A549 (cell line): ENCODE measurements at regions not wholly inside any gene's neighbourhood (a gene's known extent, or its start where the extent isn't known, plus 50 kb on each side); places are given as distances from the start of the nearest gene placed in this dataset.

Experiments used
- ATAC-seq, 2 experiments: fragments of 200-7000 bp in 1 of 2; fragments of >200 bp in 1 of 2; cut with Nextera tagmentation in 1 of 2; cut with Tn5 transposase in 1 of 2; 3 replicates each; pipeline versions ENCODE4 v1.8.0 to v1.9.1; 2018 to 2020; ENCODE audit warnings: mild to moderate bottlenecking in 1 of 2, moderate library complexity in 1 of 2
- CTCF ChIA-PET: fragments of 300-600 bp; sonication (Branson Sonifier 250); formaldehyde crosslinking; extraction: SDS; loops from one replicate; lab custom pipeline; 2021; ENCODE audit warnings: antibody characterized with exemption, inconsistent platforms; lab: Yijun Ruan, JAX
- POLR2A ChIA-PET: fragments of 350-600 bp; formaldehyde crosslinking; extraction: SDS; loops from one replicate; lab custom pipeline; 2021; ENCODE audit warnings: antibody characterized with exemption, inconsistent platforms; lab: Yijun Ruan, JAX
- DNase-seq, 2 experiments: peaks; one replicate each; pipeline versions ENCODE4 v3.0.0 to v3.0.0-alpha.2; 2011 to 2016; ENCODE audit warnings: low read depth in 1 of 2, low spot score in 1 of 2
- FAIRE-seq: peaks from 2 replicates; lab custom pipeline; 2011; peaks lifted over from hg19 to GRCh38; lab: Jason Lieb, UNC
- H3K27ac ChIP-seq, 2 experiments: fragments of >200 bp; sonication (Bioruptor Twin); formaldehyde crosslinking; 3 replicates each; pipeline ENCODE4 v1.5.1; 2016 to 2017
- H3K4me1 ChIP-seq: fragments of >200 bp; sonication (Bioruptor Twin); formaldehyde crosslinking; 3 replicates; pipeline ENCODE4 v1.6.1; 2016
- H3K4me2 ChIP-seq: fragments of >200 bp; sonication (Bioruptor Twin); formaldehyde crosslinking; 3 replicates; pipeline ENCODE4 v1.6.1; 2016
- H3K4me3 ChIP-seq: fragments of >200 bp; sonication (Bioruptor Twin); formaldehyde crosslinking; 3 replicates; pipeline ENCODE4 v1.5.1; 2016
- H3K9me3 ChIP-seq: fragments of >200 bp; sonication (Bioruptor Twin); formaldehyde crosslinking; 3 replicates; pipeline ENCODE4 v1.6.1; 2016
- ATOH8 ChIP-seq: fragments of 250-450 bp; sonication (Bioruptor Pico); IDR thresholded peaks from 2 replicates; pipeline ENCODE4 v1.5.0; 2020; ENCODE audit warnings: low read depth, mild to moderate bottlenecking, moderate library complexity
- BHLHE40 ChIP-seq: IDR thresholded peaks from 2 replicates; pipeline ENCODE4 v1.6.1; 2012; ENCODE audit warnings: low read depth, low read length, inconsistent platforms
- CBX8 ChIP-seq: fragments of 200-600 bp; sonication (generic); IDR thresholded peaks from 2 replicates; pipeline ENCODE4 v1.6.1; 2016
- EHMT2 ChIP-seq: fragments of 200-600 bp; sonication (generic); IDR thresholded peaks from 2 replicates; pipeline ENCODE4 v1.6.1; 2016; ENCODE audit warnings: antibody characterized with exemption, low read depth, mild to moderate bottlenecking, moderate library complexity
- ELK1 ChIP-seq: fragments of 150-350 bp; IDR thresholded peaks from 2 replicates; pipeline ENCODE4 v1.6.1; 2014; ENCODE audit warnings: low read depth, mild to moderate bottlenecking, low read length
- EP300 ChIP-seq, 2 experiments: fragments of >200 bp; sonication (Bioruptor Twin); formaldehyde crosslinking; IDR thresholded peaks; 2 replicates in 1 of 2; 3 replicates in 1 of 2; pipeline ENCODE4 v1.6.1; 2016 to 2017
- ESRRA ChIP-seq: fragments of 150-350 bp; IDR thresholded peaks from 2 replicates; pipeline ENCODE4 v1.6.1; 2014; ENCODE audit warnings: mild to moderate bottlenecking, low read length, borderline replicate concordance
- FOXS1 ChIP-seq: fragments of 250-450 bp; sonication (Bioruptor Pico); IDR thresholded peaks from 2 replicates; pipeline ENCODE4 v1.5.0; 2020; ENCODE audit warnings: mild to moderate bottlenecking, moderate library complexity
- HDAC2 ChIP-seq: fragments of 200-600 bp; sonication (generic); IDR thresholded peaks from 2 replicates; pipeline ENCODE4 v1.6.1; 2016
- HEYL ChIP-seq: fragments of 250-450 bp; sonication (Bioruptor Pico); IDR thresholded peaks from 2 replicates; pipeline ENCODE4 v1.8.0; 2021; ENCODE audit warnings: mild to moderate bottlenecking, moderate library complexity
- HOXB13 ChIP-seq: fragments of 250-450 bp; sonication (Bioruptor Pico); IDR thresholded peaks from 2 replicates; pipeline ENCODE4 v1.5.0; 2020; ENCODE audit warnings: low read depth, mild to moderate bottlenecking, moderate library complexity
- KDM1A ChIP-seq: fragments of 200-600 bp; sonication (generic); IDR thresholded peaks from 2 replicates; pipeline ENCODE4 v1.6.1; 2016; ENCODE audit warnings: low read depth, mild to moderate bottlenecking
- MAFK ChIP-seq: fragments of 450-650 bp; IDR thresholded peaks from 2 replicates; pipeline ENCODE4 v1.6.1; 2014; ENCODE audit not compliant: partially characterized antibody
- MAZ ChIP-seq: fragments of 150-350 bp; IDR thresholded peaks from 2 replicates; pipeline ENCODE4 v1.6.1; 2014; ENCODE audit warnings: antibody characterized with exemption, low read depth, low read length, borderline replicate concordance
- NFE2L2 ChIP-seq: fragments of 150-350 bp; conservative IDR thresholded peaks from 2 replicates; pipeline ENCODE4 v1.6.1; 2014; ENCODE audit warnings: low read length
- NR3C1 ChIP-seq: fragments of >200 bp; sonication (Bioruptor Twin); formaldehyde crosslinking; IDR thresholded peaks from 3 replicates; pipeline ENCODE4 v1.6.1; 2017
- PHF8 ChIP-seq: fragments of 200-600 bp; sonication (generic); IDR thresholded peaks from 2 replicates; pipeline ENCODE4 v1.6.1; 2016; ENCODE audit warnings: low read depth, mild to moderate bottlenecking, antibody characterized with exemption, moderate library complexity, borderline replicate concordance
- POLR2A ChIP-seq: IDR thresholded peaks from 2 replicates; pipeline ENCODE4 v1.6.1; 2012; ENCODE audit warnings: mild to moderate bottlenecking, low read length
- POLR2AphosphoS2 ChIP-seq: conservative IDR thresholded peaks from 2 replicates; pipeline ENCODE4 v1.6.1; 2012; ENCODE audit warnings: low read length, improper control_type of control experiment, inconsistent platforms
- RARB ChIP-seq: fragments of 250-450 bp; sonication (Bioruptor Pico); IDR thresholded peaks from 2 replicates; pipeline ENCODE4 v1.8.0; 2021; ENCODE audit warnings: mild to moderate bottlenecking, moderate library complexity
- RCOR1 ChIP-seq: fragments of 150-350 bp; IDR thresholded peaks from 2 replicates; pipeline ENCODE4 v1.6.1; 2014; ENCODE audit warnings: antibody characterized with exemption, low read length, low read depth
- RFX5 ChIP-seq: fragments of 450-650 bp; IDR thresholded peaks from 2 replicates; pipeline ENCODE4 v1.7.1; 2014; ENCODE audit warnings: antibody characterized with exemption, mild to moderate bottlenecking, moderate library complexity
- USF2 ChIP-seq: fragments of 450-650 bp; IDR thresholded peaks from 2 replicates; pipeline ENCODE4 v1.6.1; 2014; ENCODE audit warnings: antibody characterized with exemption
- ZFP36 ChIP-seq: fragments of 450-650 bp; IDR thresholded peaks from 2 replicates; pipeline ENCODE4 v1.6.1; 2014; ENCODE audit warnings: borderline replicate concordance; ENCODE audit not compliant: partially characterized antibody
- ZNF302 ChIP-seq: fragments of 250-450 bp; sonication (Bioruptor Pico); IDR thresholded peaks from 2 replicates; pipeline ENCODE4 v1.9.0; 2021; ENCODE audit warnings: inconsistent platforms, mild to moderate bottlenecking, moderate library complexity
- ZSCAN20 ChIP-seq: fragments of 250-450 bp; sonication (Bioruptor Pico); IDR thresholded peaks from 2 replicates; pipeline ENCODE4 v1.8.0; 2022; ENCODE audit warnings: mild to moderate bottlenecking, moderate library complexity
- WGBS: methylation state at CpG from one replicate; pipeline ENCODE4 v1.1.6; 2017; ENCODE audit errors: missing lambda C conversion rate; 5-methylcytosine and 5-hydroxymethylcytosine counted together
- TF ChIP-seq, protein P1 (sequence below): fragments of >200 bp; sonication (Bioruptor Twin); formaldehyde crosslinking; IDR thresholded peaks from 3 replicates; pipeline ENCODE4 v1.5.1; 2016
- TF ChIP-seq, protein P2 (sequence below): fragments of >200 bp; sonication (Bioruptor Twin); formaldehyde crosslinking; IDR thresholded peaks from 3 replicates; pipeline ENCODE4 v1.6.1; 2016
- TF ChIP-seq, protein P3 (sequence below): IDR thresholded peaks from 2 replicates; pipeline ENCODE4 v1.6.1; 2012
- TF ChIP-seq, protein P4 (sequence below): IDR thresholded peaks from 2 replicates; pipeline ENCODE4 v1.6.1; 2012

DNA sequence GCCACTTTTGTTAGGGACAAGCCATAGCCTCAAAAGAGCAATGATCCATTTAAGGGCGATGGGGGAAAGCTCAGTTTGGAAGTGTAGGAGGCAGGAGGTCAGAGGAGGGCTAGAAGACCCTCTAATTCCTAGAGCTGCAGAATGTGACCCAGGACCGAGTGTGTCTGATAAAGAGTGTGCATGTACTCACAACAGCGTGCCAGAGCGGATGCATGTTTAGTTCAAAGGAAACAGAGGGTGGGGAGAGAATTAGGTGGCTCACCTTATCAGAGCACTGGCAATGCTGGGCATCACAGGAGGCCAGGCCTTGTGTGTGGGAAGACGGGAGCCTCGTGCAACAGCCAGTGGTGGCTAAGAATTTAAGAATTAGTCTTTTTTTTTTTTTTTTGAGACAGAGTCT, 133.9 kb upstream of the COBL start:
- no peak for TF ChIP-seq POLR2A
- TF ChIP-seq CBX8: no peak
- no peak for TF ChIP-seq MAFK
- TF ChIP-seq KDM1A: no peak
- no peak for TF ChIP-seq ELK1
- TF ChIP-seq ATOH8 (CRISPR knock-in tag): no peak
- no peak for TF ChIP-seq ZSCAN20 (CRISPR knock-in tag)
- no peak for TF ChIP-seq MAZ
- TF ChIP-seq, protein P1, sequence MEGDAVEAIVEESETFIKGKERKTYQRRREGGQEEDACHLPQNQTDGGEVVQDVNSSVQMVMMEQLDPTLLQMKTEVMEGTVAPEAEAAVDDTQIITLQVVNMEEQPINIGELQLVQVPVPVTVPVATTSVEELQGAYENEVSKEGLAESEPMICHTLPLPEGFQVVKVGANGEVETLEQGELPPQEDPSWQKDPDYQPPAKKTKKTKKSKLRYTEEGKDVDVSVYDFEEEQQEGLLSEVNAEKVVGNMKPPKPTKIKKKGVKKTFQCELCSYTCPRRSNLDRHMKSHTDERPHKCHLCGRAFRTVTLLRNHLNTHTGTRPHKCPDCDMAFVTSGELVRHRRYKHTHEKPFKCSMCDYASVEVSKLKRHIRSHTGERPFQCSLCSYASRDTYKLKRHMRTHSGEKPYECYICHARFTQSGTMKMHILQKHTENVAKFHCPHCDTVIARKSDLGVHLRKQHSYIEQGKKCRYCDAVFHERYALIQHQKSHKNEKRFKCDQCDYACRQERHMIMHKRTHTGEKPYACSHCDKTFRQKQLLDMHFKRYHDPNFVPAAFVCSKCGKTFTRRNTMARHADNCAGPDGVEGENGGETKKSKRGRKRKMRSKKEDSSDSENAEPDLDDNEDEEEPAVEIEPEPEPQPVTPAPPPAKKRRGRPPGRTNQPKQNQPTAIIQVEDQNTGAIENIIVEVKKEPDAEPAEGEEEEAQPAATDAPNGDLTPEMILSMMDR: no peak
- TF ChIP-seq, protein P2, sequence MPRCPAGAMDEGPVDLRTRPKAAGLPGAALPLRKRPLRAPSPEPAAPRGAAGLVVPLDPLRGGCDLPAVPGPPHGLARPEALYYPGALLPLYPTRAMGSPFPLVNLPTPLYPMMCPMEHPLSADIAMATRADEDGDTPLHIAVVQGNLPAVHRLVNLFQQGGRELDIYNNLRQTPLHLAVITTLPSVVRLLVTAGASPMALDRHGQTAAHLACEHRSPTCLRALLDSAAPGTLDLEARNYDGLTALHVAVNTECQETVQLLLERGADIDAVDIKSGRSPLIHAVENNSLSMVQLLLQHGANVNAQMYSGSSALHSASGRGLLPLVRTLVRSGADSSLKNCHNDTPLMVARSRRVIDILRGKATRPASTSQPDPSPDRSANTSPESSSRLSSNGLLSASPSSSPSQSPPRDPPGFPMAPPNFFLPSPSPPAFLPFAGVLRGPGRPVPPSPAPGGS: no peak
- TF ChIP-seq NFE2L2: no peak
- no peak for TF ChIP-seq EHMT2
- TF ChIP-seq, protein P3, sequence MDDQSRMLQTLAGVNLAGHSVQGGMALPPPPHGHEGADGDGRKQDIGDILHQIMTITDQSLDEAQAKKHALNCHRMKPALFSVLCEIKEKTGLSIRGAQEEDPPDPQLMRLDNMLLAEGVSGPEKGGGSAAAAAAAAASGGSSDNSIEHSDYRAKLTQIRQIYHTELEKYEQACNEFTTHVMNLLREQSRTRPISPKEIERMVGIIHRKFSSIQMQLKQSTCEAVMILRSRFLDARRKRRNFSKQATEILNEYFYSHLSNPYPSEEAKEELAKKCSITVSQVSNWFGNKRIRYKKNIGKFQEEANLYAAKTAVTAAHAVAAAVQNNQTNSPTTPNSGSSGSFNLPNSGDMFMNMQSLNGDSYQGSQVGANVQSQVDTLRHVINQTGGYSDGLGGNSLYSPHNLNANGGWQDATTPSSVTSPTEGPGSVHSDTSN: no peak
- TF ChIP-seq HDAC2: no peak
- no peak for TF ChIP-seq HOXB13 (CRISPR knock-in tag)
- TF ChIP-seq RARB: no peak
- TF ChIP-seq RCOR1: no peak
- TF ChIP-seq POLR2AphosphoS2: no peak
- CTCF ChIA-PET: interaction anchor here (1.2 kb wide), 1 partner anchor 20 kb away, joined by 4 read pairs; no protein-coding TSS in a partner anchor
- 32% methylated on average over 6 of the region's 6 CpGs for WGBS
- no peak for FAIRE-seq
- ATAC-seq: no peak
- no peak overlapping the region for H3K4me2 ChIP-seq
- POLR2A ChIA-PET: no interaction called here
- no peaks in the 10 kb centered on the region for H3K9me3 ChIP-seq
- DNase-seq: no peak
- no peak overlapping the region for H3K4me3 ChIP-seq
- no peak overlapping the region for H3K27ac ChIP-seq
- no peaks in the 10 kb centered on the region for H3K4me1 ChIP-seq

- 48% methylated on average over 5 of the region's 5 CpGs for WGBS
- ATAC-seq (no peak), FAIRE-seq (no peak), DNase-seq (no peak)
- Histone ChIP-seq H3K27ac (no peak overlapping the region), H3K9me3 (no peaks in the 10 kb centered on the region; the same call in 2 of the 3 replicates), H3K4me2 (no peak overlapping the region), H3K4me1 (no peaks in the 10 kb centered on the region), H3K4me3 (no peak overlapping the region)
- POLR2A ChIA-PET: no interaction called here
- CTCF ChIA-PET: no interaction called here
- TF ChIP-seq ESRRA (no peak), MAFK (no peak), BHLHE40 (no peak), NR3C1 (no peak), FOXS1 (CRISPR knock-in tag) (no peak), EHMT2 (no peak), RARB (no peak), POLR2AphosphoS2 (no peak), RFX5 (no peak), RCOR1 (no peak), EP300 (IDR thresholded peaks at IDR 0.05) (no peak), HEYL (no peak), PHF8 (no peak), ATOH8 (CRISPR knock-in tag) (no peak), ZNF302 (CRISPR knock-in tag) (no peak), ZFP36 (no peak), USF2 (no peak)
- TF ChIP-seq, protein P4, sequence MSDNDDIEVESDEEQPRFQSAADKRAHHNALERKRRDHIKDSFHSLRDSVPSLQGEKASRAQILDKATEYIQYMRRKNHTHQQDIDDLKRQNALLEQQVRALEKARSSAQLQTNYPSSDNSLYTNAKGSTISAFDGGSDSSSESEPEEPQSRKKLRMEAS: no peak
Measured at GRCh38 chr7:51446785-51447184, 130.2 kb upstream of the COBL start.
